Dendritic cell treated with granulocyte-macrophage colony-stimulating factor and Interleukin-4, amounts not matched to agents 40 ng/mL and 50 ng/mL, for 4 days (primary cell): ENCODE measurements at regions not wholly inside any gene's neighbourhood (a gene's known extent, or its start where the extent isn't known, plus 50 kb on each side); places are given as distances from the start of the nearest gene placed in this dataset.
"Not testable (repeated sequence)": the region's sequence is repeated elsewhere in the genome, so short reads cannot be mapped to it uniquely, and the experiment has no call there.

Experiments
- H3K27ac Mint-ChIP-seq: one replicate; pipeline ENCODE4 v1.8.0; 2022; ENCODE audit warnings: mild to moderate bottlenecking, mixed read lengths
- H3K27me3 Mint-ChIP-seq: one replicate; pipeline ENCODE4 v1.8.0; 2022; ENCODE audit warnings: mild to moderate bottlenecking, mixed read lengths
- H3K36me3 Mint-ChIP-seq: one replicate; pipeline ENCODE4 v1.8.0; 2022; ENCODE audit warnings: low read depth, mixed read lengths
- H3K4me1 Mint-ChIP-seq: one replicate; pipeline ENCODE4 v1.8.0; 2022; ENCODE audit warnings: low read depth, mixed read lengths
- H3K4me3 Mint-ChIP-seq: one replicate; pipeline ENCODE4 v1.8.0; 2022; ENCODE audit warnings: mild to moderate bottlenecking, moderate library complexity, mixed read lengths
- H3K9me3 Mint-ChIP-seq: one replicate; pipeline ENCODE4 v1.8.0; 2022; ENCODE audit warnings: mixed read lengths
- intact Hi-C: fragments of 100-400 bp; cut with micrococcal nuclease; formaldehyde crosslinking; loops from one replicate; pipeline ENCODE4 v1.15.0; 2022

DNA sequence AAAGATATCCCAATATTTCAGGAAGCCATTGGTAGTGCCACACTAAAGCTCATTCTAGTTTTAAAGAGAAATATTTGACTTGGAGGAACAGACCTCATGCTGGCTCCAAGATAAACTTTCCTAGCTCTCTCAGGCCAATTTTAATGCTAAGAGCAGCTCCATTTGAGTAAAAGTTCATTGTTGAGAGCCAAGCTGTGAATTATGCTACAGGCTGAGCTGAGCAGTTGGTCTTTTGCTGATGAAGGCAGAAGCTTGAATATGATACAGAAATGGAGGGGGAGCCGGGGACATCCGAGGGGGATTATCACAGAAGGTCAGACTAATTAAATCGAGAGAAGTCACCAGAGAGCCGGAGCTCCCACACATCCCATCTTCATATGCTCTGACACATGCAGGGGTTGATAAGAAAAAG lies 175.7 kb upstream of the AUTS2 start:
- intact Hi-C loops, result no loop called here
- Mint-ChIP-seq H3K36me3 (no peaks in the 10 kb centered on the region), H3K27me3 (no peaks in the 10 kb centered on the region), H3K4me1 (no peaks in the 10 kb centered on the region), H3K4me3 (no peak overlapping the region), H3K27ac (no peak overlapping the region), H3K9me3 (peaks cover 6% of the 10 kb centered on the region)

DNA sequence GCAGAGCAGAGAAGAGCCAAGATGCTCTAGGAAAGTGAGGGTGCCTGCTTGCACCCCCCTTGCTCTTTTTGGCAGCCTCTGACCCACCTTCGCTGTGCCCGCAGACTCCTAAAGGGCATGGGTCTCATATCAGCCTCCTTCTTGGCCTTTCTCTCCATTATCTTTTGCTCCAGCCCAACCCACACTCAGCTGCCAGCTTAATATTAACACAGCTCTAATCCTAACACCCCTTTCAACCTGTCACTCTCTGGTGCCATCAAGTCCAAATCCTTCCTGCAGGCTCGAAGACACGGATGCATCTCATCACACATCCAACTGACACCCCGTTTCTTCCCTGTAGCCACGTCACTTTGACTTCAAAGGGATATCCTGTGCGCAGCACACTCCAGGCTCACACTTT lies 171.6 kb upstream of the AUTS2 start:
- Mint-ChIP-seq H3K36me3 (no peaks in the 10 kb centered on the region), H3K27ac (no peak overlapping the region), H3K27me3 (peaks cover 23% of the 10 kb centered on the region), H3K4me1 (peaks cover 15% of the 10 kb centered on the region), H3K9me3 (no peaks in the 10 kb centered on the region), H3K4me3 (no peak overlapping the region)
- intact Hi-C loops, result no loop called here

DNA sequence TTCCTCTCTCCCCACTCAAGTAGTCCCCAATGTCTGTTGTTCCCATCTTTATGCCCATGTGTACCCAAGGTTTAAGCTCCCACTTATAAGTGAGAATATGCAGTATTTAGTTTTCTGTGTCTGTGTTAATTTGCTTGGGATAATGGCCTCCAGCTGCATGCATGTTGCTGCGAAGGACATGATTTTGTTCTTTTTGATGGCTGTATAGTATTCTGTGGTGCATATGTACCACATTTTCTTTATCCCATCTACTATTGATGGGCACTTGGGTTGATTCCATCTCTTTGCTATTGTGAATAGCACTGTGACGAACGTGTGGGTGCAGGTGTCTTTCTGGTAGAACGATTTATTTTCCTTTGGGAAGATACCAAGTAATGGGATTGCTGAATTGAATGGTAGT lies 170.2 kb upstream of the AUTS2 start:
- peaks cover 23% of the 10 kb centered on the region for H3K27me3 Mint-ChIP-seq
- no peak overlapping the region for H3K27ac Mint-ChIP-seq
- H3K9me3 Mint-ChIP-seq, result no peaks in the 10 kb centered on the region
- H3K36me3 Mint-ChIP-seq, result no peaks in the 10 kb centered on the region
- no peak overlapping the region for H3K4me3 Mint-ChIP-seq
- intact Hi-C loops, result no loop called here
- H3K4me1 Mint-ChIP-seq, result peaks cover 21% of the 10 kb centered on the region

DNA sequence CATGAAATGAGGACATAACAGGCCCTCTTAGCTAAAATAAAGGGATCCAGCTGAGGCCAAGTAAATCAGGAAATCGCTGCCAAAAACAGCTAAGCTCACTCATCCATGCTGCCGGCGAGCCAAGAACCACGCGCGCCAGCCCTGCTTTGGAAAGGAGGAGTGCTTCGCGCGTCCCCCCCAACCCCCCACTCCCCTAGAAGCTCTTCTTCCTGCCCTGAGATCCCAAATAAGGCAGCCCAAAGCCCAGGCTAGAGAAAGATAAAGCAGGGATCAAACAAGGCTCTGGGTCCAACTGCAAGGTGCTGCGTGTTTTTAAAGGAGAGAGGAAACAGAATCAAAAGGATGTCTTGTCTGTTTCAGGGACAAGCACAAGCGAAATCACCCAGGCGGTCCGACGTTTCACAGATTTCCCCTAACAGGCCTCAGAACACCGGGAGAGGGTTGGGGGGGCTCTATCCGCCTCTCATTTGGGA lies 168.3 kb upstream of the AUTS2 start:
- H3K27ac Mint-ChIP-seq, result no peak overlapping the region
- peaks cover 36% of the 10 kb centered on the region for H3K4me1 Mint-ChIP-seq
- H3K4me3 Mint-ChIP-seq, result no peak overlapping the region
- no peaks in the 10 kb centered on the region for H3K36me3 Mint-ChIP-seq
- H3K9me3 Mint-ChIP-seq, result no peaks in the 10 kb centered on the region
- intact Hi-C loops, result no loop called here
- H3K27me3 Mint-ChIP-seq, result peaks cover 25% of the 10 kb centered on the region

GRCh38 chr7:69430384-69431021 lies 167.8 kb upstream of the AUTS2 start:
- H3K27ac Mint-ChIP-seq, result no peak overlapping the region
- peaks cover 36% of the 10 kb centered on the region for H3K4me1 Mint-ChIP-seq
- H3K27me3 Mint-ChIP-seq, result peaks cover 25% of the 10 kb centered on the region
- H3K4me3 Mint-ChIP-seq, result no peak overlapping the region
- intact Hi-C loops, result no loop called here
- H3K36me3 Mint-ChIP-seq, result no peaks in the 10 kb centered on the region
- no peaks in the 10 kb centered on the region for H3K9me3 Mint-ChIP-seq

DNA sequence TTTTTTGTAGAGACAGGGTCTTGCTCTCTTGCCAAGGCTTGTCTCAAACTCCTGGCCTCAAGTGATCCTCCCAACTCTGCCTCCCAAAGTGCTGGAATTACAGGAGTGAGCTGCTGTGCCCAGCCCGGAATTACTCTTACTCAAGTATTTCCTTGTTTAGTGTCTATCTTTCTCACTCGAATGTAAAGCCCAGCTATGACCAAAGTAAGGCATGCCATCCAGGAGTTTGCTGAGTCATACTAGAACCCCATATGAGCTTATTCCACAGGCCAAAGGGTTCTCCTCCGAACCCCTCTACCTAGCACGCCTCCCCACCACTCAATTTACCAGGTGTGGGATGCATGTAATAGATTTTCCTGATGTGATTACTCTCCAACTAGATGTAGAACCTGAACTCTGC lies 166.6 kb upstream of the AUTS2 start:
- Mint-ChIP-seq H3K27ac (no peak overlapping the region), H3K4me1 (peaks cover 36% of the 10 kb centered on the region), H3K27me3 (peaks cover 27% of the 10 kb centered on the region), H3K36me3 (no peaks in the 10 kb centered on the region), H3K4me3 (no peak overlapping the region), H3K9me3 (no peaks in the 10 kb centered on the region)
- intact Hi-C loops, result no loop called here

DNA sequence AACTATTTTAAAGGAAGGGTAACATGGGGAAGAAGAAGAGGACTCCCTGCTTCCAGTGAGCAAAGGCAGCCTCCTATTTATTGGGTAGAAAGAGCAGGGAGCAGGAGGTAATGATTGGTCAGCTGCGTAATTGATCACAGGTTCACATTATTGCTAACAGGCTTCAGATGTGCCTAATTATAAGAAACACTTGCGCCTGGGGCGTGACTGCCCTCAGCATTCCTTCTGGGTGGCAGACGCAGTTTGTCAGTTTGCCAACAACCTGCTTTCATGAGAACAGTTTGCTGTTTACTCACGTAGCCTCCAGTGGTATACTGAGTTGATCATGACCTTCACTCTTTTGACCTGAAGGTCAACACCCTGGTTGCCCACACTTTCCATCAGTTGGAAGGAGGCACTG lies 166.0 kb upstream of the AUTS2 start:
- H3K4me3 Mint-ChIP-seq, H3K9me3 Mint-ChIP-seq, H3K27ac Mint-ChIP-seq, H3K36me3 Mint-ChIP-seq, intact Hi-C loops: not testable (repeated sequence)
- peaks cover 27% of the 10 kb centered on the region for H3K27me3 Mint-ChIP-seq
- peaks cover 36% of the 10 kb centered on the region for H3K4me1 Mint-ChIP-seq

- intact Hi-C loops, result no loop called here
- Mint-ChIP-seq H3K27ac (no peak overlapping the region), H3K36me3 (no peaks in the 10 kb centered on the region), H3K4me1 (peaks cover 36% of the 10 kb centered on the region), H3K27me3 (peaks cover 27% of the 10 kb centered on the region), H3K9me3 (no peaks in the 10 kb centered on the region), H3K4me3 (no peak overlapping the region)
Observed at GRCh38 chr7:69433081-69433480, 165.2 kb upstream of the AUTS2 start.

- Mint-ChIP-seq H3K27me3 (peaks cover 22% of the 10 kb centered on the region), H3K4me3 (no peak overlapping the region), H3K4me1 (peaks cover 36% of the 10 kb centered on the region), H3K9me3 (no peaks in the 10 kb centered on the region), H3K27ac (no peak overlapping the region), H3K36me3 (no peaks in the 10 kb centered on the region)
- intact Hi-C loops, result no loop called here
Observed at GRCh38 chr7:69434398-69434815, 163.9 kb upstream of the AUTS2 start.

DNA sequence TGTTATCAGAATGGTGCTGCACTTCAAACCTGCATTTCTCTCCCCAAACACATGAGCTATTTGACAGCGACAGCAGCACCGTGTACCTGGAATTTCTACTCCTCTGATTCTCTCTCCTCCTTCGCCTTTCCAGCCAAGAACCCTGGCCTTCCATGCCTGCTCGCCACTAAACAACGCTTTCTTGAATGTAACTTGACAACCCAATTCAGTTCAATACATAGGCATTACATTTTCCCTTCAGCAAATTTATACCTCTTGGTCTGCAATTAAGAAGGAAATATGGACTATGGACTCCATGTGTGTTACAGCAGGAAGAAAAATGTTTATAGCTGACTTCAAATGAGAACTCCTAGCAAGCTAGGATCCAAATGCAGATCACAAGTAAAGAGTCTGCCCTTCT lies 162.6 kb upstream of the AUTS2 start:
- Mint-ChIP-seq H3K4me3 (no peak overlapping the region), H3K36me3 (no peaks in the 10 kb centered on the region), H3K4me1 (peaks cover 26% of the 10 kb centered on the region), H3K9me3 (peaks cover 7% of the 10 kb centered on the region), H3K27ac (no peak overlapping the region), H3K27me3 (peaks cover 13% of the 10 kb centered on the region)
- intact Hi-C loops, result no loop called here

DNA sequence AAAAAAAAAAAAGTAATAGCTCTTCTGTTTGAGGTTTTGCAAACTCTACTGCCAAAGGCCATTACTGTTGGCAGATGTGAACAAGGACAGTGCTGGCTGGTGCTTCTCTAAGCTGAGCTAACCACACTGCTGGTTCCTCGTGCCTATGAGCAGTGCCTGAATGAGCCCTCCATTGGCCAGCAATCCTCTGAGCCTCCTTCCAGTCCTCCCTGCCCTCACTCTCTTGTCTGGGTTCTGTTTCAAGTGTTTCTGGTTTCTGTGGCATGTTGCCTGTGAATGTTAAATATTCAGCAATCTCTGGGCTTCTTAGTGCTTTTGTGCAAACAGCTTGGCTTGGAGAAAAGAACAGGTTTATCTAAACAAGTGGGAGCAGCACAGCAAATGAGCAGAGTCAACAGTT lies 161.3 kb upstream of the AUTS2 start:
- peaks cover 14% of the 10 kb centered on the region for H3K9me3 Mint-ChIP-seq
- intact Hi-C loops, result no loop called here
- peaks cover 4% of the 10 kb centered on the region for H3K27me3 Mint-ChIP-seq

DNA sequence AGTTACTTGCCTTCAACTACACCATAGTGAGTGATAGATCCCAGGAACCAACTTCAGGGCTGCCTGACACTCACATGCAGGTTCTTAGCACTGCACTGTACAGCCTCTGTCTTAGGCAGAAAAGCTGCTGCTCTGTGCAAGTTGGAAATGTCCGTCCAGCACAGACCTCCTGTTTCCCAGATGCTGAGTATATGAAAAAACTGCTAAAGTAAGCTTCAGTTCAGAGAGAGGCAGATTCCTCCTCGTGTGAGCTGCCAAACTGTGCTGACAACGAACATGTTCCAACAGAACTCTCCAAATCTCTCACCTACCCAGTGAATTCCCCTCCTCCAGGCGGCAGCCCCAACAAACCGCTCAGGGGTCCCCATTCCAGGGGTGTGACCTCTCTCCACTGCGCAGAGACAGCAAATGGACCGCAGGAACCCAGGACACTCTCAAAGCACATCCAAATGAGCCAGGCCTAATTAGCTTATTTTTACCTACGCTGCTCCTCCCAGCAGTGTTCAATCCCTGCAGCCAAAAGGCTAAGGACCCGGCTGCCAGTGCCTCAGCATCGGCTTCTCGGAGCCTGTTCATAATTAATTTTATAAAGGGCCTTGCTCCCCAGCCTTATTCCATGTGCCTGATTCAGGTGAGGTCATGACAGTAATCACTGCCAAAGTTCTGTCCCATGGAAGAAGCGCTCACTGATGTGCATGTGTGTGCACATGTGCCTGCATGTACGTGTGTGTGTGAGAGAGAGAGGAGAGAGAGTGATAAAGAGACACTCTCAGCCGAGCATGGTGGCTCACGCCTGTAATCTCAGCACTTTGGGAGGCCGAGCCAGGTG lies 159.5 kb upstream of the AUTS2 start:
- H3K4me1 Mint-ChIP-seq, result peaks cover 9% of the 10 kb centered on the region
- peaks cover 4% of the 10 kb centered on the region for H3K27me3 Mint-ChIP-seq
- no peaks in the 10 kb centered on the region for H3K36me3 Mint-ChIP-seq
- intact Hi-C loops, result no loop called here
- H3K27ac Mint-ChIP-seq, result no peak overlapping the region
- peaks cover 17% of the 10 kb centered on the region for H3K9me3 Mint-ChIP-seq
- no peak overlapping the region for H3K4me3 Mint-ChIP-seq

More for the DNA sequence above, 161.3 kb upstream of the AUTS2 start:
- Mint-ChIP-seq H3K27ac (no peak overlapping the region), H3K4me3 (no peak overlapping the region), H3K36me3 (no peaks in the 10 kb centered on the region), H3K4me1 (peaks cover 21% of the 10 kb centered on the region)

GRCh38 chr7:69439636-69440325 lies 158.5 kb upstream of the AUTS2 start:
- Mint-ChIP-seq H3K27ac (no peak overlapping the region), H3K4me3 (no peak overlapping the region), H3K27me3 (peaks cover 2% of the 10 kb centered on the region), H3K4me1 (no peaks in the 10 kb centered on the region), H3K9me3 (peaks cover 17% of the 10 kb centered on the region), H3K36me3 (no peaks in the 10 kb centered on the region)
- intact Hi-C loops, result no loop called here

GRCh38 chr7:69440976-69441375 lies 157.3 kb upstream of the AUTS2 start:
- Mint-ChIP-seq H3K4me1 (no peaks in the 10 kb centered on the region), H3K27ac (no peak overlapping the region), H3K36me3 (no peaks in the 10 kb centered on the region), H3K27me3 (no peaks in the 10 kb centered on the region), H3K9me3 (peaks cover 17% of the 10 kb centered on the region), H3K4me3 (no peak overlapping the region)
- intact Hi-C loops, result no loop called here
